Adrenal gland (tissue), 5 donors: ENCODE measurements at regions not wholly inside any gene's neighbourhood (a gene's known extent, or its start where the extent isn't known, plus 50 kb on each side); places are given as distances from the start of the nearest gene placed in this dataset.

Source experiments
- POLR2A ChIP-seq, 2 donors: fragments of 450-650 bp; IDR thresholded peaks; one replicate each; pipeline ENCODE4 v1.6.1; 2017; ENCODE audit warnings: antibody characterized with exemption in 2 of 2, mild to moderate bottlenecking in 2 of 2, moderate library complexity in 1 of 2
- TF ChIP-seq, protein P1 (sequence below), 6 experiments: fragments of 450-650 bp in 4 of 6; fragments of 200-600 bp in 2 of 6; sonication (generic) in 1 of 6; IDR thresholded peaks; 1 replicate in 5 of 6; 2 replicates in 1 of 6; pipeline versions ENCODE4 v1.5.1 to v1.8.0; 2016 to 2021; ENCODE audit warnings: antibody characterized with exemption in 6 of 6, mild to moderate bottlenecking in 2 of 6, moderate library complexity in 1 of 6
- donor health status: DM: no; HTN: no; CAD: no.

GRCh38 chr5:96151891-96152290, 190.2 kb upstream of the ELL2 start:
- TF ChIP-seq, protein P1, sequence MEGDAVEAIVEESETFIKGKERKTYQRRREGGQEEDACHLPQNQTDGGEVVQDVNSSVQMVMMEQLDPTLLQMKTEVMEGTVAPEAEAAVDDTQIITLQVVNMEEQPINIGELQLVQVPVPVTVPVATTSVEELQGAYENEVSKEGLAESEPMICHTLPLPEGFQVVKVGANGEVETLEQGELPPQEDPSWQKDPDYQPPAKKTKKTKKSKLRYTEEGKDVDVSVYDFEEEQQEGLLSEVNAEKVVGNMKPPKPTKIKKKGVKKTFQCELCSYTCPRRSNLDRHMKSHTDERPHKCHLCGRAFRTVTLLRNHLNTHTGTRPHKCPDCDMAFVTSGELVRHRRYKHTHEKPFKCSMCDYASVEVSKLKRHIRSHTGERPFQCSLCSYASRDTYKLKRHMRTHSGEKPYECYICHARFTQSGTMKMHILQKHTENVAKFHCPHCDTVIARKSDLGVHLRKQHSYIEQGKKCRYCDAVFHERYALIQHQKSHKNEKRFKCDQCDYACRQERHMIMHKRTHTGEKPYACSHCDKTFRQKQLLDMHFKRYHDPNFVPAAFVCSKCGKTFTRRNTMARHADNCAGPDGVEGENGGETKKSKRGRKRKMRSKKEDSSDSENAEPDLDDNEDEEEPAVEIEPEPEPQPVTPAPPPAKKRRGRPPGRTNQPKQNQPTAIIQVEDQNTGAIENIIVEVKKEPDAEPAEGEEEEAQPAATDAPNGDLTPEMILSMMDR (IDR thresholded peaks at IDR 0.05) = no peak
- TF ChIP-seq POLR2A (IDR thresholded peaks at IDR 0.05) = no peak
